ENCODE measurements at regions not wholly inside any gene's neighbourhood (a gene's known extent, or its start where the extent isn't known, plus 50 kb on each side); places are given as distances from the start of the nearest gene placed in this dataset.

GRCh38 chr4:62408454-62408853 is 1208.3 kb downstream of the ADGRL3 start:
- DNase-seq, result no peak
- no peak overlapping the region for H2BK5ac ChIP-seq (ENCODE audit: low read depth, low read length, poor library complexity)

GRCh38 chr4:62407534-62407933 is 1207.4 kb downstream of the ADGRL3 start:
- Histone ChIP-seq H3K4me2 (ENCODE audit: low read length) (no peak overlapping the region), H3K18ac (ENCODE audit: low read length) (no peak overlapping the region), H4K8ac (ENCODE audit: low read depth, low read length) (no peak overlapping the region), H2BK120ac (ENCODE audit: insufficient read depth, low read length, poor library complexity) (no peak overlapping the region), H3K4ac (ENCODE audit: low read depth, low read length) (no peak overlapping the region), H3K14ac (ENCODE audit: low read length) (no peak overlapping the region), H3K27me3 (ENCODE audit: insufficient read depth, low read length) (no peaks in the 10 kb centered on the region), H4K91ac (ENCODE audit: low read depth, low read length) (no peak overlapping the region), H3K4me1 (ENCODE audit: control insufficient read depth in 1 of 2, insufficient read depth in 2 of 2, low read length in 2 of 2) (no peaks in the 10 kb centered on the region), H4K12ac (ENCODE audit: low read depth, low read length) (no peak overlapping the region), H3K9ac (ENCODE audit: low read length) (no peak overlapping the region), H3K4me3 (ENCODE audit: low read depth, low read length) (no peak overlapping the region), H2BK12ac (ENCODE audit: low read length) (no peak overlapping the region), H3K23ac (ENCODE audit: low read length) (no peak overlapping the region), H3K27ac (ENCODE audit: low read depth, low read length) (no peak overlapping the region), H3K36me3 (ENCODE audit: control insufficient read depth in 1 of 2, insufficient read depth in 2 of 2, low read length in 2 of 2) (no peaks in the 10 kb centered on the region), H2AFZ (ENCODE audit: insufficient read depth, low read length, poor library complexity) (no peak overlapping the region), H3K9me3 (ENCODE audit: insufficient read depth, low read depth, low read length) (no peaks in the 10 kb centered on the region), H2BK5ac (ENCODE audit: low read depth, low read length, poor library complexity) (no peak overlapping the region), H2AK5ac (ENCODE audit: low read length) (no peak overlapping the region), H3K79me2 (ENCODE audit: control insufficient read depth, insufficient read depth, low read length, poor library complexity) (no peaks in the 10 kb centered on the region), H3K79me1 (ENCODE audit: low read length) (no peaks in the 10 kb centered on the region)
- WGBS (ENCODE audit: extremely low coverage, insufficient coverage, insufficient read length), result no CpG with 5 or more reads among the region's 1 CpG
- DNase-seq, result no peak

More at GRCh38 chr4:62408454-62408853, 1208.3 kb downstream of the ADGRL3 start:
- H2BK120ac ChIP-seq (ENCODE audit: insufficient read depth, low read length, poor library complexity), result no peak overlapping the region
- no peak overlapping the region for H2AFZ ChIP-seq (ENCODE audit: insufficient read depth, low read length, poor library complexity)
- no peak overlapping the region for H4K12ac ChIP-seq (ENCODE audit: low read depth, low read length)
- no peaks in the 10 kb centered on the region for H3K9me3 ChIP-seq (ENCODE audit: insufficient read depth, low read depth, low read length)
- H3K18ac ChIP-seq (ENCODE audit: low read length), result no peak overlapping the region
- no peak overlapping the region for H2BK12ac ChIP-seq (ENCODE audit: low read length)
- no peak overlapping the region for H3K4me3 ChIP-seq (ENCODE audit: low read depth, low read length)
- H2AK5ac ChIP-seq (ENCODE audit: low read length), result no peak overlapping the region
- H3K23ac ChIP-seq (ENCODE audit: low read length), result no peak overlapping the region
- no peak overlapping the region for H3K4me2 ChIP-seq (ENCODE audit: low read length)
- no peak overlapping the region for H4K8ac ChIP-seq (ENCODE audit: low read depth, low read length)
- no peak overlapping the region for H3K9ac ChIP-seq (ENCODE audit: low read length)
- H3K4me1 ChIP-seq (ENCODE audit: control insufficient read depth in 1 of 2, insufficient read depth in 2 of 2, low read length in 2 of 2), result no peaks in the 10 kb centered on the region
- no peaks in the 10 kb centered on the region for H3K79me1 ChIP-seq (ENCODE audit: low read length)
- H3K36me3 ChIP-seq (ENCODE audit: control insufficient read depth in 1 of 2, insufficient read depth in 2 of 2, low read length in 2 of 2), result no peaks in the 10 kb centered on the region
- H3K4ac ChIP-seq (ENCODE audit: low read depth, low read length), result no peak overlapping the region
- no peaks in the 10 kb centered on the region for H3K79me2 ChIP-seq (ENCODE audit: control insufficient read depth, insufficient read depth, low read length, poor library complexity)
- H3K27ac ChIP-seq (ENCODE audit: low read depth, low read length), result no peak overlapping the region
- no peak overlapping the region for H4K91ac ChIP-seq (ENCODE audit: low read depth, low read length)
- no peaks in the 10 kb centered on the region for H3K27me3 ChIP-seq (ENCODE audit: insufficient read depth, low read length)
- no peak overlapping the region for H3K14ac ChIP-seq (ENCODE audit: low read length)

GRCh38 chr4:62402088-62402806 is 1202.1 kb downstream of the ADGRL3 start:
- H3K36me3 ChIP-seq (ENCODE audit: control insufficient read depth in 1 of 2, insufficient read depth in 2 of 2, low read length in 2 of 2), result no peaks in the 10 kb centered on the region
- H3K14ac ChIP-seq (ENCODE audit: low read length), result no peak overlapping the region
- no peak overlapping the region for H3K9ac ChIP-seq (ENCODE audit: low read length)
- H3K27ac ChIP-seq (ENCODE audit: low read depth, low read length), result no peak overlapping the region
- no peak overlapping the region for H2BK5ac ChIP-seq (ENCODE audit: low read depth, low read length, poor library complexity)
- H3K18ac ChIP-seq (ENCODE audit: low read length), result no peak overlapping the region
- no peak overlapping the region for H3K23ac ChIP-seq (ENCODE audit: low read length)
- no peak overlapping the region for H2AK5ac ChIP-seq (ENCODE audit: low read length)
- H3K4me1 ChIP-seq (ENCODE audit: control insufficient read depth in 1 of 2, insufficient read depth in 2 of 2, low read length in 2 of 2), result no peaks in the 10 kb centered on the region
- H3K4me2 ChIP-seq (ENCODE audit: low read length), result no peak overlapping the region
- H4K8ac ChIP-seq (ENCODE audit: low read depth, low read length), result no peak overlapping the region
- no peak overlapping the region for H4K12ac ChIP-seq (ENCODE audit: low read depth, low read length)
- H3K27me3 ChIP-seq (ENCODE audit: insufficient read depth, low read length), result no peaks in the 10 kb centered on the region
- no peak overlapping the region for H3K4me3 ChIP-seq (ENCODE audit: low read depth, low read length)
- no peak for DNase-seq
- no peak overlapping the region for H2AFZ ChIP-seq (ENCODE audit: insufficient read depth, low read length, poor library complexity)
- H2BK12ac ChIP-seq (ENCODE audit: low read length), result no peak overlapping the region
- H4K91ac ChIP-seq (ENCODE audit: low read depth, low read length), result no peak overlapping the region
- no peaks in the 10 kb centered on the region for H3K79me2 ChIP-seq (ENCODE audit: control insufficient read depth, insufficient read depth, low read length, poor library complexity)
- H3K4ac ChIP-seq (ENCODE audit: low read depth, low read length), result no peak overlapping the region
- H2BK120ac ChIP-seq (ENCODE audit: insufficient read depth, low read length, poor library complexity), result no peak overlapping the region
- no peaks in the 10 kb centered on the region for H3K9me3 ChIP-seq (ENCODE audit: insufficient read depth, low read depth, low read length)
- H3K79me1 ChIP-seq (ENCODE audit: low read length), result no peaks in the 10 kb centered on the region

GRCh38 chr4:62399242-62399641 is 1199.1 kb downstream of the ADGRL3 start:
- no peak overlapping the region for H3K18ac ChIP-seq (ENCODE audit: low read length)
- H3K4me3 ChIP-seq (ENCODE audit: low read depth, low read length), result no peak overlapping the region
- DNase-seq, result no peak
- H4K91ac ChIP-seq (ENCODE audit: low read depth, low read length), result no peak overlapping the region
- H3K27me3 ChIP-seq (ENCODE audit: insufficient read depth, low read length), result no peaks in the 10 kb centered on the region
- H3K9ac ChIP-seq (ENCODE audit: low read length), result no peak overlapping the region
- no peak overlapping the region for H2BK120ac ChIP-seq (ENCODE audit: insufficient read depth, low read length, poor library complexity)
- no peak overlapping the region for H3K4me2 ChIP-seq (ENCODE audit: low read length)
- H4K8ac ChIP-seq (ENCODE audit: low read depth, low read length), result no peak overlapping the region
- H2BK5ac ChIP-seq (ENCODE audit: low read depth, low read length, poor library complexity), result no peak overlapping the region
- H3K36me3 ChIP-seq (ENCODE audit: control insufficient read depth in 1 of 2, insufficient read depth in 2 of 2, low read length in 2 of 2), result no peaks in the 10 kb centered on the region
- H4K12ac ChIP-seq (ENCODE audit: low read depth, low read length), result no peak overlapping the region
- no peak overlapping the region for H3K27ac ChIP-seq (ENCODE audit: low read depth, low read length)
- no CpG with 5 or more reads among the region's 4 CpGs for WGBS (ENCODE audit: extremely low coverage, insufficient coverage, insufficient read length)
- H2AK5ac ChIP-seq (ENCODE audit: low read length), result no peak overlapping the region
- H3K23ac ChIP-seq (ENCODE audit: low read length), result no peak overlapping the region
- no peaks in the 10 kb centered on the region for H3K79me1 ChIP-seq (ENCODE audit: low read length)
- no peaks in the 10 kb centered on the region for H3K4me1 ChIP-seq (ENCODE audit: control insufficient read depth in 1 of 2, insufficient read depth in 2 of 2, low read length in 2 of 2)
- no peaks in the 10 kb centered on the region for H3K79me2 ChIP-seq (ENCODE audit: control insufficient read depth, insufficient read depth, low read length, poor library complexity)
- H2BK12ac ChIP-seq (ENCODE audit: low read length), result no peak overlapping the region
- no peak overlapping the region for H3K14ac ChIP-seq (ENCODE audit: low read length)
- no peak overlapping the region for H2AFZ ChIP-seq (ENCODE audit: insufficient read depth, low read length, poor library complexity)
- H3K9me3 ChIP-seq (ENCODE audit: insufficient read depth, low read depth, low read length), result no peaks in the 10 kb centered on the region
- no peak overlapping the region for H3K4ac ChIP-seq (ENCODE audit: low read depth, low read length)

Measured in trophoblast cell (in vitro differentiated cells and primary cell).